GM23248 (cell line): ENCODE measurements at regions not wholly inside any gene's neighbourhood (a gene's known extent, or its start where the extent isn't known, plus 50 kb on each side); places are given as distances from the start of the nearest gene placed in this dataset.

Experiments used
- DNase-seq: peaks from one replicate; pipeline ENCODE4 v3.0.0-alpha.2; 2015
- H2AFZ ChIP-seq: fragments of 200-600 bp; sonication (generic); 2 replicates; pipeline ENCODE4 v1.6.1; 2016; ENCODE audit warnings: antibody characterized with exemption
- H3F3A ChIP-seq: fragments of 200-600 bp; sonication (generic); 2 replicates; pipeline ENCODE4 v1.6.1; 2016; ENCODE audit warnings: mild to moderate bottlenecking, antibody characterized with exemption, mixed run types; ENCODE audit not compliant: insufficient read depth
- H3K27ac ChIP-seq: fragments of 200-600 bp; sonication (generic); 2 replicates; pipeline ENCODE4 v1.5.1; 2016; ENCODE audit warnings: mild to moderate bottlenecking
- H3K27me3 ChIP-seq: fragments of 200-600 bp; sonication (generic); replicated peaks from 2 replicates; pipeline ENCODE4 v1.6.1; 2016; ENCODE audit warnings: mild to moderate bottlenecking; ENCODE audit not compliant: insufficient read depth
- H3K36me3 ChIP-seq: fragments of 200-600 bp; sonication (generic); 2 replicates; pipeline ENCODE4 v1.6.1; 2016; ENCODE audit warnings: low read depth, mild to moderate bottlenecking
- H3K4me1 ChIP-seq: fragments of 200-600 bp; sonication (generic); 2 replicates; pipeline ENCODE4 v1.6.1; 2016; ENCODE audit warnings: mild to moderate bottlenecking; ENCODE audit not compliant: insufficient read depth
- H3K4me2 ChIP-seq: fragments of 200-600 bp; sonication (generic); one replicate; pipeline ENCODE4 v1.6.1; 2016; ENCODE audit warnings: mild to moderate bottlenecking; ENCODE audit not compliant: unreplicated experiment
- H3K4me3 ChIP-seq: fragments of 200-600 bp; sonication (generic); 2 replicates; pipeline ENCODE4 v1.5.1; 2016; ENCODE audit warnings: mild to moderate bottlenecking
- H3K79me2 ChIP-seq: fragments of 200-600 bp; sonication (generic); 2 replicates; pipeline ENCODE4 v1.6.1; 2016; ENCODE audit warnings: mild to moderate bottlenecking; ENCODE audit not compliant: insufficient read depth
- H3K9ac ChIP-seq: fragments of 200-600 bp; sonication (generic); 2 replicates; pipeline ENCODE4 v1.6.1; 2016; ENCODE audit warnings: mild to moderate bottlenecking
- H3K9me2 ChIP-seq: fragments of 200-600 bp; sonication (generic); 2 replicates; pipeline ENCODE4 v1.6.1; 2016; ENCODE audit warnings: mixed run types, mild to moderate bottlenecking, moderate library complexity; ENCODE audit not compliant: insufficient read depth
- H3K9me3 ChIP-seq: fragments of 200-600 bp; sonication (generic); one replicate; pipeline ENCODE4 v1.6.1; 2017; ENCODE audit warnings: low read depth
- H4K20me1 ChIP-seq: fragments of 200-600 bp; sonication (generic); 2 replicates; pipeline ENCODE4 v1.6.0; 2016; ENCODE audit not compliant: insufficient read depth
- EZH2 ChIP-seq: fragments of 200-600 bp; sonication (generic); IDR thresholded peaks from 2 replicates; pipeline ENCODE4 v1.6.1; 2018; ENCODE audit warnings: antibody characterized with exemption, mild to moderate bottlenecking; ENCODE audit not compliant: insufficient read depth, poor library complexity, severe bottlenecking
- EZH2phosphoT487 ChIP-seq: fragments of 200-600 bp; sonication (generic); IDR thresholded peaks from 2 replicates; pipeline ENCODE4 v1.6.1; 2018; ENCODE audit warnings: antibody characterized with exemption, moderate library complexity, mild to moderate bottlenecking, low read depth; ENCODE audit not compliant: insufficient read depth
- WGBS, 2 experiments: methylation state at CpG; one replicate each; pipeline ENCODE4 v1.1.6; 2015 to 2017; ENCODE audit warnings: low lambda C conversion rate in 2 of 2, low coverage in 1 of 2; ENCODE audit errors: missing lambda C conversion rate in 2 of 2; 5-methylcytosine and 5-hydroxymethylcytosine counted together
- in situ Hi-C: fragments of 300-500 bp; cut with MboI; formaldehyde crosslinking; loops from 2 replicates; pipeline ENCODE4 v1.15.0; 2020

GRCh38 chr21:41624674-41625310, 116.8 kb upstream of the TMPRSS2 start:
- TF ChIP-seq EZH2phosphoT487 (no peak), EZH2 (no peak)
- in situ Hi-C loops = no loop called here
- no peaks in the 10 kb centered on the region for H3K79me2 ChIP-seq

DNA sequence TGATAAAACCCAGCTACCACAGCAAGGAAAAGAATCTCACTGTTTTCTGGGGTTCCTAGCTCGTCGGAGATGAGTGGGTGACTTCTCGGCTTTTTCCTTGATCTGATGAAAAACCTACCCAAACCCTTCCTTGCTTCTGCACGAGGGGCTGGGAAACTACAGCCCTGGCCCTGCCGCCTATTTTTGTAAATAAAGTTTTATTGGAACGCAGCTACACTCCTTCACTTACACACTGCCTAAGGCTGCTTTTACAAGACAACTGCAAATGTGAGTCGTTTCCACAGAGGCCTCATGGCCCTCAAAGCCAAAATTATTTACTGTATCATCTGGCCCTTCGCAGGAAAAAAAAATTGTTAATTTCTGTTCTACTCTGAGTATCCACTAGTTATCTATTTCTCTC, 116.0 kb upstream of the TMPRSS2 start:
- Histone ChIP-seq H3K27me3 (no peaks in the 10 kb centered on the region), H3K9me3 (no peaks in the 10 kb centered on the region), H2AFZ (no peak overlapping the region), H3K4me2 (no peak overlapping the region), H4K20me1 (no peaks in the 10 kb centered on the region), H3K4me3 (no peak overlapping the region), H3K9me2 (no peaks in the 10 kb centered on the region), H3K9ac (no peak overlapping the region), H3K4me1 (peaks cover 29% of the 10 kb centered on the region), H3K36me3 (no peaks in the 10 kb centered on the region), H3K27ac (no peak overlapping the region), H3K79me2 (no peaks in the 10 kb centered on the region), H3F3A (peaks cover 15% of the 10 kb centered on the region; the same call in 1 of the 2 replicates)
- DNase-seq = no peak
- 93 to 97% methylated on average over 8 of the region's 8 CpGs for WGBS, 2 experiments
- TF ChIP-seq EZH2phosphoT487 (no peak), EZH2 (no peak)
- in situ Hi-C loops = no loop called here

More at GRCh38 chr21:41624674-41625310, 116.8 kb upstream of the TMPRSS2 start:
- Histone ChIP-seq H4K20me1 (no peaks in the 10 kb centered on the region), H3K27ac (no peak overlapping the region), H3K9me2 (no peaks in the 10 kb centered on the region), H3K9me3 (no peaks in the 10 kb centered on the region), H3K9ac (no peak overlapping the region), H3K27me3 (no peaks in the 10 kb centered on the region), H3K36me3 (no peaks in the 10 kb centered on the region), H3K4me1 (peaks cover 29% of the 10 kb centered on the region), H2AFZ (no peak overlapping the region), H3K4me3 (no peak overlapping the region), H3F3A (peaks cover 22% of the 10 kb centered on the region), H3K4me2 (no peak overlapping the region)
- WGBS, 2 experiments = 87 to 94% methylated on average over 7 of the region's 7 CpGs
- DNase-seq = no peak

GRCh38 chr21:41622831-41623548, 115.0 kb upstream of the TMPRSS2 start:
- in situ Hi-C loops = no loop called here
- peak; percentile 71 for DNase-seq
- WGBS, 2 experiments = 73 to 80% methylated on average over 25 to 26 of the region's 26 CpGs

DNA sequence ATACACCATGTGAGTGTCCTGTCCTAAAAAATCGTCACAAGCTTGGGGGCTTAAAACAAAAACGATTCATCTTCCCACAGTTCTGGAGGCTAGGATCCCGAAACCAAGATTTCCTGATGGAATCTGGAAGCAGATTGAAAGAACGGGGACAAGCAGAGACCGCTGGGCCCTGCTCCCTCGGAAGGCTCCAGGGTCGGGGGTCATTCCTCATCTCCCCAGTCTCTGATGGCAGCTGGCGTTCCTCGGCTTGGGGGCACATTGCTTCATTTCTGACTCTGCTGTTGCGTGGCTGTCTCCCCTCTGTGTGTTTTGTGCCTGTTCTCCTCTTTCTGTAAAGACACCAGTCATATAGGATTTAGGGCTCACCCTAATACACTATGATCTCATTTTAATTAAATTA, 114.2 kb upstream of the TMPRSS2 start:
- Histone ChIP-seq H3K27ac (no peak overlapping the region), H3K27me3 (no peaks in the 10 kb centered on the region), H3K9ac (no peak overlapping the region; the same call in 1 of the 2 replicates), H3K4me2 (peak overlapping the region; percentile 19), H2AFZ (no peak overlapping the region), H3F3A (peaks cover 17% of the 10 kb centered on the region), H3K79me2 (no peaks in the 10 kb centered on the region), H3K4me3 (no peak overlapping the region), H4K20me1 (no peaks in the 10 kb centered on the region), H3K9me2 (no peaks in the 10 kb centered on the region), H3K4me1 (peaks cover 26% of the 10 kb centered on the region), H3K9me3 (no peaks in the 10 kb centered on the region), H3K36me3 (no peaks in the 10 kb centered on the region)
- in situ Hi-C loops = no loop called here
- TF ChIP-seq EZH2phosphoT487 (no peak), EZH2 (no peak)
- 91 to 95% methylated on average over 10 of the region's 10 CpGs for WGBS, 2 experiments
- no peak for DNase-seq

More at GRCh38 chr21:41622831-41623548, 115.0 kb upstream of the TMPRSS2 start:
- Histone ChIP-seq H3K27me3 (no peaks in the 10 kb centered on the region), H3F3A (peaks cover 14% of the 10 kb centered on the region; the same call in 1 of the 2 replicates), H3K36me3 (no peaks in the 10 kb centered on the region), H3K27ac (no peak overlapping the region), H4K20me1 (no peaks in the 10 kb centered on the region), H3K4me2 (no peak overlapping the region), H3K9me3 (no peaks in the 10 kb centered on the region), H3K79me2 (no peaks in the 10 kb centered on the region), H3K4me1 (peaks cover 28% of the 10 kb centered on the region), H3K9me2 (no peaks in the 10 kb centered on the region), H3K9ac (no peak overlapping the region), H3K4me3 (no peak overlapping the region), H2AFZ (no peak overlapping the region)
- TF ChIP-seq EZH2 (no peak), EZH2phosphoT487 (no peak)
